K562 (cell line): ENCODE measurements at regions not wholly inside any gene's neighbourhood (a gene's known extent, or its start where the extent isn't known, plus 50 kb on each side); places are given as distances from the start of the nearest gene placed in this dataset.

Experiments
- POLR2AphosphoS5 ChIP-seq: IDR thresholded peaks from 2 replicates; pipeline ENCODE4 v1.6.1; 2011; ENCODE audit warnings: mild to moderate bottlenecking, low read depth, low read length, moderate library complexity; ENCODE audit not compliant: control insufficient read depth, insufficient read depth
- RBM25 ChIP-seq: fragments of 200-400 bp; formaldehyde crosslinking; IDR thresholded peaks from 2 replicates; pipeline ENCODE4 v1.6.1; 2018; ENCODE audit warnings: low read length, low read depth, moderate library complexity; ENCODE audit not compliant: severe bottlenecking
- ZNF124 ChIP-seq: sonication (generic); formaldehyde crosslinking; IDR thresholded peaks from 2 replicates; pipeline ENCODE4 v1.8.1; 2022; ENCODE audit warnings: missing genetic modification reagents
- TF ChIP-seq, protein P1 (sequence below): fragments of 250-450 bp; sonication (Bioruptor Pico); IDR thresholded peaks from 2 replicates; pipeline ENCODE4 v1.4.0; 2020; ENCODE audit warnings: borderline replicate concordance
- TF ChIP-seq, protein P2 (sequence below): fragments of 250-450 bp; sonication (Bioruptor Pico); IDR thresholded peaks from 2 replicates; pipeline ENCODE4 v1.5.0; 2020; ENCODE audit warnings: mild to moderate bottlenecking, borderline replicate concordance
- TF ChIP-seq, protein P3 (sequence below): fragments of 450-650 bp; conservative IDR thresholded peaks from 2 replicates; pipeline ENCODE4 v1.6.1; 2016; ENCODE audit warnings: missing genetic modification characterization, low read depth, mild to moderate bottlenecking, control low read depth, missing compliant biosample characterization

DNA sequence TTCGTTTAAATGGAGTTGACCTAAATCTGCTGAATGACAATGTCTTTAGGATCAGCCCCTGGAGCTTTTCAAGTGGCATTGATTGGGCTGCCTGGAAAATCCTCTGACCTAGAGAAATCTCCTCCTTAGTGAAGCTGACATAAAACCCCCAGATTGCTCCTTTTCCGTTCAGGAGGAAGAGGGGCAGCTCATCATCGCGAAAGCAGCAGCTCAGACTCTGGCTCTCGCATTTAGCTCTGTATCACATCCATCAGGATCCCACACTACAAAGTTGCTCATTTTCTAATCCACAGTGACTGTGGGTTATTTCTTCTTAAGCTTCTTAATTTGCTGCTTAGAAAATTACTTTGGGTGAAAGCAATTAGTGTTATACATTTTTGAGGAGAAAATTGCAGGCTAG is 373.7 kb downstream of the ENC1 start (continued):
- TF ChIP-seq, protein P1, sequence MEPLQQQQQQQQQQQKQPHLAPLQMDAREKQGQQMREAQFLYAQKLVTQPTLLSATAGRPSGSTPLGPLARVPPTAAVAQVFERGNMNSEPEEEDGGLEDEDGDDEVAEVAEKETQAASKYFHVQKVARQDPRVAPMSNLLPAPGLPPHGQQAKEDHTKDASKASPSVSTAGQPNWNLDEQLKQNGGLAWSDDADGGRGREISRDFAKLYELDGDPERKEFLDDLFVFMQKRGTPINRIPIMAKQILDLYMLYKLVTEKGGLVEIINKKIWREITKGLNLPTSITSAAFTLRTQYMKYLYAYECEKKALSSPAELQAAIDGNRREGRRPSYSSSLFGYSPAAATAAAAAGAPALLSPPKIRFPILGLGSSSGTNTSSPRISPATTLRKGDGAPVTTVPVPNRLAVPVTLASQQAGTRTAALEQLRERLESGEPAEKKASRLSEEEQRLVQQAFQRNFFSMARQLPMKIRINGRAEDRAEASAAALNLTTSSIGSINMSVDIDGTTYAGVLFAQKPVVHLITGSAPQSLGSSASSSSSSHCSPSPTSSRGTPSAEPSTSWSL (CRISPR knock-in tag) = no peak
- TF ChIP-seq, protein P2, sequence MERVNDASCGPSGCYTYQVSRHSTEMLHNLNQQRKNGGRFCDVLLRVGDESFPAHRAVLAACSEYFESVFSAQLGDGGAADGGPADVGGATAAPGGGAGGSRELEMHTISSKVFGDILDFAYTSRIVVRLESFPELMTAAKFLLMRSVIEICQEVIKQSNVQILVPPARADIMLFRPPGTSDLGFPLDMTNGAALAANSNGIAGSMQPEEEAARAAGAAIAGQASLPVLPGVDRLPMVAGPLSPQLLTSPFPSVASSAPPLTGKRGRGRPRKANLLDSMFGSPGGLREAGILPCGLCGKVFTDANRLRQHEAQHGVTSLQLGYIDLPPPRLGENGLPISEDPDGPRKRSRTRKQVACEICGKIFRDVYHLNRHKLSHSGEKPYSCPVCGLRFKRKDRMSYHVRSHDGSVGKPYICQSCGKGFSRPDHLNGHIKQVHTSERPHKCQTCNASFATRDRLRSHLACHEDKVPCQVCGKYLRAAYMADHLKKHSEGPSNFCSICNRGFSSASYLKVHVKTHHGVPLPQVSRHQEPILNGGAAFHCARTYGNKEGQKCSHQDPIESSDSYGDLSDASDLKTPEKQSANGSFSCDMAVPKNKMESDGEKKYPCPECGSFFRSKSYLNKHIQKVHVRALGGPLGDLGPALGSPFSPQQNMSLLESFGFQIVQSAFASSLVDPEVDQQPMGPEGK (CRISPR knock-in tag) = no peak
- TF ChIP-seq ZNF124 (CRISPR knock-in tag) = no peak
- TF ChIP-seq POLR2AphosphoS5 = no peak
- no peak for TF ChIP-seq RBM25
- TF ChIP-seq, protein P3, sequence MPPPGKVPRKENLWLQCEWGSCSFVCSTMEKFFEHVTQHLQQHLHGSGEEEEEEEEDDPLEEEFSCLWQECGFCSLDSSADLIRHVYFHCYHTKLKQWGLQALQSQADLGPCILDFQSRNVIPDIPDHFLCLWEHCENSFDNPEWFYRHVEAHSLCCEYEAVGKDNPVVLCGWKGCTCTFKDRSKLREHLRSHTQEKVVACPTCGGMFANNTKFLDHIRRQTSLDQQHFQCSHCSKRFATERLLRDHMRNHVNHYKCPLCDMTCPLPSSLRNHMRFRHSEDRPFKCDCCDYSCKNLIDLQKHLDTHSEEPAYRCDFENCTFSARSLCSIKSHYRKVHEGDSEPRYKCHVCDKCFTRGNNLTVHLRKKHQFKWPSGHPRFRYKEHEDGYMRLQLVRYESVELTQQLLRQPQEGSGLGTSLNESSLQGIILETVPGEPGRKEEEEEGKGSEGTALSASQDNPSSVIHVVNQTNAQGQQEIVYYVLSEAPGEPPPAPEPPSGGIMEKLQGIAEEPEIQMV = no peak
